Vagina (tissue), 2 donors: ENCODE measurements at regions not wholly inside any gene's neighbourhood (a gene's known extent, or its start where the extent isn't known, plus 50 kb on each side); places are given as distances from the start of the nearest gene placed in this dataset.

ENCODE experiments used
- CTCF ChIP-seq, 3 experiments: fragments of 450-650 bp in 2 of 3; fragments of 200-600 bp in 1 of 3; sonication (generic) in 1 of 3; IDR thresholded peaks; one replicate each; pipeline ENCODE4 v1.5.1; 2017 to 2019; ENCODE audit warnings: antibody characterized with exemption in 3 of 3, mild to moderate bottlenecking in 2 of 3, moderate library complexity in 2 of 3
- POLR2AphosphoS5 ChIP-seq, 2 donors: sonication (generic); formaldehyde crosslinking; IDR thresholded peaks; one replicate each; pipeline ENCODE4 v1.9.0; 2017; ENCODE audit warnings: antibody characterized with exemption in 2 of 2, mild to moderate bottlenecking in 2 of 2, low read depth in 1 of 2; ENCODE audit not compliant: insufficient read depth in 1 of 2

GRCh38 chr2:215870088-215870490, 143.3 kb downstream of the MREG start:
- TF ChIP-seq CTCF (IDR thresholded peaks at IDR 0.05) (no peak), POLR2AphosphoS5 (IDR thresholded peaks at IDR 0.05; ENCODE audit: insufficient read depth in 1 of 2, low read depth in 1 of 2) (no peak)
